ENCODE measurements at regions not wholly inside any gene's neighbourhood (a gene's known extent, or its start where the extent isn't known, plus 50 kb on each side); places are given as distances from the start of the nearest gene placed in this dataset.

DNA sequence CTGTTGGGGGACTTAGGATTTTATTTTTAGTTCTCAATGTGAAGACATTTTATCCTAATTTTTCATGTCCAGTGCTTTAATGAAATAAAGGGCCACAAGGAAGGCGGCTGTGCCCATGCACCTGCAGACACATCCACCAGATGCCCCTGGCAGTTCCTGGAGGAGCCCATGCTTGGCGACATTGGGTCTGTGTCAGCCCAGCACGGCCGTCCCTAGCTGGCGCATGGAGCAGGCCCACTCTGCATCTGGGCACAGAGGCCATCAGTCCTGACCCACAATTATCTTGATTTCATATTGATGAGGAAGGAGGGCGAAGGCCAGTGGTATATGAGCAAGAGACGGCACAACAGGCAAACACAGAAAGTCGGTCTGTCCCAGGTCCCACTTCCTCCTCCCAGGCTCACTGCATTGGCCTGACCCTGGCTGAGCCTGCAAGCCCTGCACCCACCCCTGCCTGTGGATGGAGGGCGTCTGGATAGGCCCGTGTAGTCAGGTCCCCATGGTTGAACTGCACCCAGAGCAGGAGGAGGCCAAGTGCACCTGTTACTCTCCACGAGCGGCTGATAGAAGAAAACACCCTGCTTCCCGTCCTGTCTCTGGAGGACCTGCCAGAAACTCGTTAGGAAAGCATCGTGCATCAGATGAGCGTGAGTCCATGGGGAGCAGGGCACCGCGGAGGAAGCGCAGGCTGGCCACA, 296.9 kb downstream of the BRD1 start:
- H3K27me3 ChIP-seq (ENCODE audit: control insufficient read depth in 5 of 5, insufficient read depth in 4 of 5, low read length in 5 of 5) = peaks cover 0 to 14% (median 3%) of the 10 kb centered on the region in 5 donors
- no peak overlapping the region for H3K4me3 ChIP-seq (ENCODE audit: low read depth in 1 of 5, low read length in 5 of 5)
- peaks cover 0 to 3% (median under 1%) of the 10 kb centered on the region in 5 donors for H3K4me1 ChIP-seq (ENCODE audit: control insufficient read depth in 5 of 5, insufficient read depth in 5 of 5, low read length in 5 of 5)
- H3K9me3 ChIP-seq (ENCODE audit: control insufficient read depth in 5 of 5, low read length in 5 of 5) = no peaks in the 10 kb centered on the region
- H3K9ac ChIP-seq (ENCODE audit: low read length in 5 of 5) = no peak overlapping the region
- H3K36me3 ChIP-seq (ENCODE audit: control insufficient read depth in 5 of 5, insufficient read depth in 5 of 5, low read length in 5 of 5) = no peaks in the 10 kb centered on the region
- H3K27ac ChIP-seq (ENCODE audit: low read depth, low read length) = no peak overlapping the region

DNA sequence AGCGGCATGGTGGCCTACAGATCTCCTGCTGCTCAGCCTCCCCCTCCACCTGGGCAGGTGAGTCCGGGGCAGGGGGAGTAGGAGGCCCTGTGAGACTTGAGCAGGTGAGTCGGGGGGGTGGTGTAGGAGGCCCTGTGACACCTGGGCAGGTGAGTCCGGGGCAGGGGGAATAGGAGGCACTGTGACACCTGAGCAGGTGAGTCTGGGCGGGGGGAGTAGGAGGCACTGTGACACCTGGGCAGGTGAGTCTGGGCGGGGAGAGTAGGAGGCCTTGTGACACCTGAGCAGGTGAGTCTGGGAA, 299.3 kb downstream of the BRD1 start:
- H3K36me3 ChIP-seq (ENCODE audit: control insufficient read depth in 5 of 5, insufficient read depth in 5 of 5, low read length in 5 of 5) = no peaks in the 10 kb centered on the region
- no peak overlapping the region for H3K27ac ChIP-seq (ENCODE audit: low read depth, low read length)

DNA sequence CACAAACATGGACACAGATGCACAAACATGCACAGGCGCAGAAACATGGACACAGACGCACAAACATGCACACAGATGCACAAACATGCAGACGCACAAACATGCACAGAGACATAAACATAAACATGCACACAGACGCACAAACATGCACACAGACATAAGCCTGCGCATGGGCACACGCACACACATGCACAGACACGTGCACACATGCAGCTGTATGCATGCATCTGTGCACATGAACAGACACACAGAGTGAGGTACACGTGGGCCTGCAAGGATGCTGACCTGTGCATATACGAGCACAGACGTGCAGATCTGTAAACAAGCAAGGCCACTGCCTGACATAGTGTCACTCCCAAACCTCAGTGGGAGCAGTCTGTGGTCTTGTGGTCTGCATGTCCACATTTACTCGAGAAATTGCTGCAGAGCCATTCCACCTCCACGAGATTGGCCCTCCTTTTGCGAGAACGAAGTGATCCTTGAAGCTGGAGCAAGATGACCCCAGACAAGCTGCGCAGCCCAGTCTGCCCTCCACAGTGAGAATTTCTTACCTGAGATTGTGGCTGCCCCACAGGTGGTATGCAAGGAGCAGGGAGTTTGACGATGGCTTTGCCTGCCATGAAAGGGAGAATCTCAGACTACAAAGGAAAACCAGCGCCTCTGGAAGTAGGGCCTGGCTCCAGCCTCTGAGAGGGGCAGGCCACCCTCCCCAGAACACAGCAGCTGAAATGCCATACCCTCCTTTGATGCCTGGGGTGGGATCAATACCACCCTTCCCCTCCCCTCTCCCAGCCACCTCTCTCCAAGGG, 299.9 kb downstream of the BRD1 start:
- Histone ChIP-seq H3K9ac (ENCODE audit: low read length in 5 of 5) (no peak overlapping the region), H3K27ac (ENCODE audit: low read depth, low read length) (no peak overlapping the region), H3K4me1 (ENCODE audit: control insufficient read depth in 5 of 5, insufficient read depth in 5 of 5, low read length in 5 of 5) (peaks cover 0 to 22% (median 6%) of the 10 kb centered on the region in 5 donors), H3K9me3 (ENCODE audit: control insufficient read depth in 5 of 5, low read length in 5 of 5) (peaks cover 0 to 4% (median 0%) of the 10 kb centered on the region in 5 donors), H3K27me3 (ENCODE audit: control insufficient read depth in 5 of 5, insufficient read depth in 4 of 5, low read length in 5 of 5) (peaks cover 2 to 8% (median 7%) of the 10 kb centered on the region in 5 donors), H3K4me3 (ENCODE audit: low read depth in 1 of 5, low read length in 5 of 5) (no peak overlapping the region), H3K36me3 (ENCODE audit: control insufficient read depth in 5 of 5, insufficient read depth in 5 of 5, low read length in 5 of 5) (no peaks in the 10 kb centered on the region)

More for the DNA sequence above, 299.3 kb downstream of the BRD1 start:
- Histone ChIP-seq H3K4me1 (ENCODE audit: control insufficient read depth in 5 of 5, insufficient read depth in 5 of 5, low read length in 5 of 5) (peaks cover 0 to 18% (median 6%) of the 10 kb centered on the region in 5 donors), H3K9me3 (ENCODE audit: control insufficient read depth in 5 of 5, low read length in 5 of 5) (peaks cover 0 to 4% (median 0%) of the 10 kb centered on the region in 5 donors), H3K27me3 (ENCODE audit: control insufficient read depth in 5 of 5, insufficient read depth in 4 of 5, low read length in 5 of 5) (peaks cover 0 to 10% (median 3%) of the 10 kb centered on the region in 5 donors), H3K9ac (ENCODE audit: low read length in 5 of 5) (no peak overlapping the region), H3K4me3 (ENCODE audit: low read depth in 1 of 5, low read length in 5 of 5) (no peak overlapping the region)

DNA sequence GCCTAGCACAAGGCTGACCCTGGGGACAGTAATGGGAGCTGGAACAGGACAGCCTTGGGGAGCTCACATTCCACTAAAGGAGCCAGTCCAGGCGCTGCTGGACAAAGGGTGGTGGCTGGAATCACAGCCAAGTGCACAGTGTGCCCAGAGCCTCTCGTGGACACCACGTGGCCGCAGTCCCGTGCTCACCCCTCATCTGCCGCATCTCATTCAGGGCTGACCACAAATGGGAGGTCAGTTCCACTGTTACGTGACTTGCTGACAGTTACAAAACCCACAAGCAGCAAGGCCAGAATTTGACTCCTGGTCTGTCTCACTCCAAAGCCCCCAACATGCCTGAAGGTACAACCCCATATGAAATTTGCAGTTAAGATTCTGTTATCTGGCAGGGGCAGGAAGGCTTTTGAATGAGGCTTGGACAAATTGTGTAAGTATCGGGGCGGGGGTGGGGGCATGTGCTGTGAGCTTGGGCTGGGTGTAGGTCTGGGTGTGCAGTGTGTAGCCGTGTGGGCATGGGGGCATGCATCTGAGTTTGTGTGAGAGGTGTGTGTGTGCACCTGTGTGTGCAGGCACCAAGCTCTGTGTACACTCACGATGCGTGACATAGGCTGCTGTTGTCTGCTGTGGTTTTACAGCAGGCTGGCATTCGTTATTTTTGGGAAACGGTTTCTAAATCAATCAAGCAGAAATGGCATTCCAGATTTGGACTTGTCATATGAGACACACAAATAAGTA, 301.7 kb downstream of the BRD1 start:
- Histone ChIP-seq H3K4me3 (ENCODE audit: low read depth in 1 of 5, low read length in 5 of 5) (no peak overlapping the region), H3K4me1 (ENCODE audit: control insufficient read depth in 5 of 5, insufficient read depth in 5 of 5, low read length in 5 of 5) (peaks cover 0 to 22% (median 6%) of the 10 kb centered on the region in 5 donors), H3K9me3 (ENCODE audit: control insufficient read depth in 5 of 5, low read length in 5 of 5) (peaks cover 0 to 4% (median 0%) of the 10 kb centered on the region in 5 donors), H3K9ac (ENCODE audit: low read length in 5 of 5) (no peak overlapping the region), H3K36me3 (ENCODE audit: control insufficient read depth in 5 of 5, insufficient read depth in 5 of 5, low read length in 5 of 5) (no peaks in the 10 kb centered on the region), H3K27ac (ENCODE audit: low read depth, low read length) (no peak overlapping the region), H3K27me3 (ENCODE audit: control insufficient read depth in 5 of 5, insufficient read depth in 4 of 5, low read length in 5 of 5) (peaks cover 5 to 15% (median 10%) of the 10 kb centered on the region in 5 donors)

DNA sequence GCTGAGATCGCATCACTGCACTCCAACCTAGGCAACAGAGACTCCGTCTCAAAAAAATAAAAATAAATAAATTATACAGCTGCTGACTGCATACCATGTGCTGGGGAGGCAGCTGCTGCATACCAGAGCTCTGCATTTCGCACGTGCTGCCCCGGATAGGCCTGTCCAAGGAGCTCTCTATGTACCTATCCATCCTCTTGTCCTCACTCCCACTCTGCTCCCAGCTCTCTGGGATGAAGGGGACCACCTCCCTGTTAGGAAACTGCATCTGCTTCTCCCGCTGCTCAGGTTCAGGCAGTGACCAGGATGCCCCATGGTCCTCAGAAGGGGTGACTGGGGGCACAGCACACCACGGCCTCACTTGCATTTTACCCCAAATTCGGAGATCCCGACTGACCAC, 302.3 kb downstream of the BRD1 start:
- Histone ChIP-seq H3K27ac (ENCODE audit: low read depth, low read length) (no peak overlapping the region), H3K9me3 (ENCODE audit: control insufficient read depth in 5 of 5, low read length in 5 of 5) (peaks cover 0 to 11% (median 4%) of the 10 kb centered on the region in 5 donors), H3K9ac (ENCODE audit: low read length in 5 of 5) (no peak overlapping the region), H3K36me3 (ENCODE audit: control insufficient read depth in 5 of 5, insufficient read depth in 5 of 5, low read length in 5 of 5) (no peaks in the 10 kb centered on the region), H3K27me3 (ENCODE audit: control insufficient read depth in 5 of 5, insufficient read depth in 4 of 5, low read length in 5 of 5) (peaks cover 5 to 17% (median 13%) of the 10 kb centered on the region in 5 donors), H3K4me3 (ENCODE audit: low read depth in 1 of 5, low read length in 5 of 5) (no peak overlapping the region), H3K4me1 (ENCODE audit: control insufficient read depth in 5 of 5, insufficient read depth in 5 of 5, low read length in 5 of 5) (peaks cover 0 to 22% (median 6%) of the 10 kb centered on the region in 5 donors)

DNA sequence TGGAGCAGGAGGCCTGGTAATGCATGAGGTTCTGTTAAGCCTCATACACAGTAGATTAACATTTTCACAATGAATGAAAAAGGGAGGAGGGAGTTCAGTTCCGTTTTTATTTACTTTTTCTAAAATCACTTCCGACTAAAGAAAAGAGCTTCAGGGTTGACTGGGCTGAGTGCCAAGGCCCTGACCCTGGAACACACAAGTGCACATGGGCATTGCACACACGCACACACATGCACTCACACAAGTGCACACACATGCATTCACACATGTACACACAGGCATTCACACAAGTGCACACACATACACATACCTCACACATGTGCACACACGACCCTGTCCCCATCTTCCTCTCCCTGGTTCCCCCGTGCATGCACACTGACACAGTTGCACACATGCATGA, 303.3 kb downstream of the BRD1 start:
- peaks cover 0 to 22% (median 6%) of the 10 kb centered on the region in 5 donors for H3K4me1 ChIP-seq (ENCODE audit: control insufficient read depth in 5 of 5, insufficient read depth in 5 of 5, low read length in 5 of 5)
- H3K4me3 ChIP-seq (ENCODE audit: low read depth in 1 of 5, low read length in 5 of 5) = no peak overlapping the region
- H3K36me3 ChIP-seq (ENCODE audit: control insufficient read depth in 5 of 5, insufficient read depth in 5 of 5, low read length in 5 of 5) = no peaks in the 10 kb centered on the region
- H3K27me3 ChIP-seq (ENCODE audit: control insufficient read depth in 5 of 5, insufficient read depth in 4 of 5, low read length in 5 of 5) = peaks cover 5 to 17% (median 16%) of the 10 kb centered on the region in 5 donors
- H3K9ac ChIP-seq (ENCODE audit: low read length in 5 of 5) = no peak overlapping the region
- no peak overlapping the region for H3K27ac ChIP-seq (ENCODE audit: low read depth, low read length)
- H3K9me3 ChIP-seq (ENCODE audit: control insufficient read depth in 5 of 5, low read length in 5 of 5) = peaks cover 0 to 11% (median 6%) of the 10 kb centered on the region in 5 donors

DNA sequence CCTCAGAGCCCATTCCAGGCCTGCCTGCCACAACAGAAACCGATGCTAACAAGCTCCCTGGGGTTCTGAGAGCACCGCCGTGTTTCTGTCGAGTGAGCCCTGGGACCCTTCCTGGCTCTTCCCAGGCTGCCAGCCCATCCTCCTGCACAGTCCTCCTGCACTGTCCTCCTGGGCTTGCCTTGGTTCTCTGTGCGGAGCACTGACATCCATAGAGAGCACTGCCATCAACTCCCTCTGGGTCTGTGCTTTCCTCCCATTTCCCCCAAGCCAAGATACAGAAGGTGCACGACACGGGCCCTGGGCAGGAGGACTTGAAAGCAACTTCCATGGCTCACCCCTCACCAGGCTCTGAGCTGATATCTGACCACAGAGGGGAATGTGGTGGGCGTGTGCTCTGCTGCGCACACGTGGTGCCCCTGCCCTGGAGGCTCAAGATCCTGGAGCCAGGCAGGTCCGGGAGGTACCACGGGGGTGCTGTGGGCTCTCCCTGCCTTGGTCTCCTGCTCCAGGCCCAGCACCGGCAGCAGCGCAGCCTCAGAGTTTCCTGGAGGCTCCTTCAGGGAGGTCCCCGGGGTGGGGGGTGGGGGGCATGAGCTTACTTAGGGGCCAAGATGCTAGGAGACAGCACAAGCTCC, 304.2 kb downstream of the BRD1 start:
- H3K36me3 ChIP-seq (ENCODE audit: control insufficient read depth in 5 of 5, insufficient read depth in 5 of 5, low read length in 5 of 5) = no peaks in the 10 kb centered on the region
- peaks cover 5 to 22% (median 16%) of the 10 kb centered on the region in 5 donors for H3K27me3 ChIP-seq (ENCODE audit: control insufficient read depth in 5 of 5, insufficient read depth in 4 of 5, low read length in 5 of 5)
- H3K4me3 ChIP-seq (ENCODE audit: low read depth in 1 of 5, low read length in 5 of 5) = no peak overlapping the region
- H3K4me1 ChIP-seq (ENCODE audit: control insufficient read depth in 5 of 5, insufficient read depth in 5 of 5, low read length in 5 of 5) = peaks cover 0 to 22% (median 6%) of the 10 kb centered on the region in 5 donors
- no peak overlapping the region for H3K27ac ChIP-seq (ENCODE audit: low read depth, low read length)
- H3K9ac ChIP-seq (ENCODE audit: low read length in 5 of 5) = no peak overlapping the region
- peaks cover 0 to 11% (median 6%) of the 10 kb centered on the region in 5 donors for H3K9me3 ChIP-seq (ENCODE audit: control insufficient read depth in 5 of 5, low read length in 5 of 5)

DNA sequence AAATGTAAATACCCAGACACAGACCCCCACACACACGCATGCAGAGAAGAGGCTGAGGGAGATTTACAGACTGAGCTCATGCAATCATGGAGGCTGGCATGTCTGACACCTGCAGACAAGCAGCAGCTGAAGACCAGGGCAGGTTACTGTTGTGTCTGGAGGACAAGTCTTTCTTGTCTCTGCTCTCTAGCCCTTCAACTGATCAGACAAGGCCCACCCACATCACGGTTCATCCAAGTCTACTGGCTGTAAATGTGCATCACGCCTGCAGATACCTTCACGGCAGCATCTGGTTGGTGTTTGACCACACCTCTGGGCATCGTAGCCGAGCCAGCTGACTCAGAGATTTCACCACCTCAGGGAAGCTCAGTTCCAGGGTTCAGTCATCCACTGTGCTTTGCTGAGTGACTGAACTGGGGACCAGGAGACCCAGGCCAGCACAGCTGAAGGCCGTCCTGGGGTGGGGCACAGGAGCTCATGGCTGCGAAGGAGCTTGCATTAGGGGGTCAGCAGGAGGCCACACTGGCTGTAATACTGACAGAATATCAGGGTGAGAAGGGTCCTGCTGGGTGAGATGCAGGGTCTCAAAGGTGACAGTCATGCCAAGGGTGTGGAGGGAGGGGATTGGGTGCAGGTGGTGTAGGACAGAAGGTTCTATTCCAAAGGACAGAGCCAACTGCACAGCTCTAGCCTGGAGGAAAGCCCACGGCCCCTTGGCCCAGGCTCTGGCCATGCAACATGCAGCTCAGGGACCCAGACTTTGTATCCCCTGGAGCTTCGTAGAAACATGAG, 304.9 kb downstream of the BRD1 start:
- Histone ChIP-seq H3K36me3 (ENCODE audit: control insufficient read depth in 5 of 5, insufficient read depth in 5 of 5, low read length in 5 of 5) (no peaks in the 10 kb centered on the region), H3K9ac (ENCODE audit: low read length in 5 of 5) (no peak overlapping the region), H3K4me1 (ENCODE audit: control insufficient read depth in 5 of 5, insufficient read depth in 5 of 5, low read length in 5 of 5) (peaks cover 0 to 22% (median 6%) of the 10 kb centered on the region in 5 donors), H3K9me3 (ENCODE audit: control insufficient read depth in 5 of 5, low read length in 5 of 5) (peaks cover 0 to 11% (median 6%) of the 10 kb centered on the region in 5 donors), H3K4me3 (ENCODE audit: low read depth in 1 of 5, low read length in 5 of 5) (no peak overlapping the region), H3K27me3 (ENCODE audit: control insufficient read depth in 5 of 5, insufficient read depth in 4 of 5, low read length in 5 of 5) (peaks cover 5 to 24% (median 19%) of the 10 kb centered on the region in 5 donors), H3K27ac (ENCODE audit: low read depth, low read length) (no peak overlapping the region)

DNA sequence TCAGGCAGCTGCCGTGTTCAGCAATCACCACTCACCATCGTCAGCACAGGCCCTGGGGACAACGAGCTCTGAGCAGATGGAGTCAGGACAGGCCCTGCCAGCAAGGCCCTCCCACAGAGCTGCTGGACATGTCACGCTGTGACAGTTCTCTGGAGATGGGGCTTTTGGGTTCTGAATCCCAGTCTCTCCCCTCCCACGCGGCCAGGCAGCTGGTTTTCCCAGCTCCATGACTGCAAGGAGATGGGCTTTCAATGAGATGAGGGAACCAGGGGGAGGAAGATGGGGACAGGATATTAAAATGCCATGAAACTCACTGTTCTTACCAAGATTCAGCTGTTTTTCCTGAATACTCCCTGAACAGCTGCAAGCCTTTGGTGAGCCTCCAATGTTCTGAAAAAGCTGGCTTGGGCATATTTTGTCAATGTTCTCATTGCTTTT, 305.9 kb downstream of the BRD1 start:
- Histone ChIP-seq H3K27me3 (ENCODE audit: control insufficient read depth in 5 of 5, insufficient read depth in 4 of 5, low read length in 5 of 5) (peaks cover 5 to 30% (median 23%) of the 10 kb centered on the region in 5 donors), H3K9ac (ENCODE audit: low read length in 5 of 5) (no peak overlapping the region), H3K4me1 (ENCODE audit: control insufficient read depth in 5 of 5, insufficient read depth in 5 of 5, low read length in 5 of 5) (peaks cover 0 to 22% (median 6%) of the 10 kb centered on the region in 5 donors), H3K36me3 (ENCODE audit: control insufficient read depth in 5 of 5, insufficient read depth in 5 of 5, low read length in 5 of 5) (no peaks in the 10 kb centered on the region), H3K27ac (ENCODE audit: low read depth, low read length) (no peak overlapping the region), H3K4me3 (ENCODE audit: low read depth in 1 of 5, low read length in 5 of 5) (no peak overlapping the region), H3K9me3 (ENCODE audit: control insufficient read depth in 5 of 5, low read length in 5 of 5) (peaks cover 0 to 11% (median 6%) of the 10 kb centered on the region in 5 donors)
